GM12878 (cell line): ENCODE measurements at regions not wholly inside any gene's neighbourhood (a gene's known extent, or its start where the extent isn't known, plus 50 kb on each side); places are given as distances from the start of the nearest gene placed in this dataset.
A peak's percentile ranks its signal among the peaks of the same experiment; 100 is the strongest.

ENCODE experiments used
- ATAC-seq: fragments of 200-7000 bp; cut with Tn5 transposase; 3 replicates; pipeline ENCODE4 v1.9.1; 2020; ENCODE audit warnings: mild to moderate bottlenecking, moderate library complexity
- BruUV-seq: library from RNA; stranded (reverse); fragments of 400-500 nt; replicated peaks from 2 replicates; lab custom pipeline; 2021; lab: Mats Ljungman, UMichigan
- CTCF ChIA-PET: fragments of 300-600 bp; sonication (Branson Sonifier 250); formaldehyde crosslinking; extraction: SDS; loops from one replicate; lab custom pipeline; 2021; ENCODE audit warnings: inconsistent platforms; lab: Yijun Ruan, JAX
- POLR2A ChIA-PET: fragments of 350-600 bp; formaldehyde crosslinking; extraction: SDS; loops from one replicate; lab custom pipeline; 2021; ENCODE audit warnings: inconsistent platforms; lab: Charles Lee
- RAD21 ChIA-PET: fragments of 300-600 bp; sonication (Branson Sonifier 250); formaldehyde crosslinking; loops from one replicate; lab custom pipeline; 2023; ENCODE audit warnings: antibody characterized with exemption; ENCODE audit not compliant: unreplicated experiment; lab: Charles Lee
- SMC1A ChIA-PET: fragments of 300-600 bp; sonication (Branson Sonifier 250); formaldehyde crosslinking; loops from one replicate; lab custom pipeline; 2023; ENCODE audit not compliant: unreplicated experiment, uncharacterized antibody; lab: Charles Lee
- DNase-seq: peaks from one replicate; pipeline ENCODE4 v3.0.0-alpha.2; 2011; ENCODE audit warnings: low read depth, low spot score
- FAIRE-seq: peaks from 3 replicates; lab custom pipeline; 2011; peaks lifted over from hg19 to GRCh38; lab: Jason Lieb, UNC
- H2AFZ ChIP-seq: 2 replicates; pipeline ENCODE4 v1.6.0; 2011; ENCODE audit warnings: low read depth, low read length, control low read depth; ENCODE audit not compliant: control insufficient read depth
- H3K27ac ChIP-seq: 2 replicates; pipeline ENCODE4 v1.5.1; 2011; ENCODE audit warnings: control low read depth; ENCODE audit not compliant: control insufficient read depth, insufficient read depth
- H3K27me3 ChIP-seq, 2 experiments: replicated peaks in 1 of 2; 2 replicates each; pipeline versions ENCODE4 v1.6.0 to v1.6.1; 2011; ENCODE audit warnings: low read length in 1 of 2; ENCODE audit not compliant: control insufficient read depth in 2 of 2, insufficient read depth in 2 of 2
- H3K36me3 ChIP-seq, 2 experiments: 2 replicates each; pipeline ENCODE4 v1.5.1; 2011; ENCODE audit warnings: low read length in 1 of 2; ENCODE audit not compliant: control insufficient read depth in 2 of 2, insufficient read depth in 2 of 2
- H3K4me1 ChIP-seq: 2 replicates; pipeline ENCODE4 v1.6.1; 2011; ENCODE audit warnings: mild to moderate bottlenecking, low read length, moderate library complexity, mixed read lengths; ENCODE audit not compliant: control insufficient read depth, insufficient read depth
- H3K4me2 ChIP-seq: 2 replicates; pipeline ENCODE4 v1.6.0; 2011; ENCODE audit warnings: control low read depth; ENCODE audit not compliant: control insufficient read depth, insufficient read depth
- H3K4me3 ChIP-seq: fragments of 200-600 bp; sonication (generic); 2 replicates; pipeline ENCODE4 v1.5.1; 2016
- H3K79me2 ChIP-seq: 2 replicates; pipeline ENCODE4 v1.6.0; 2011; ENCODE audit warnings: low read length; ENCODE audit not compliant: control insufficient read depth, insufficient read depth
- H3K9ac ChIP-seq: 2 replicates; pipeline ENCODE4 v1.8.0; 2011; ENCODE audit warnings: low read length, control low read depth, mixed read lengths; ENCODE audit not compliant: control insufficient read depth, insufficient read depth
- H3K9me3 ChIP-seq: replicated peaks from 3 replicates; pipeline ENCODE4 v1.5.1; 2011; ENCODE audit warnings: mild to moderate bottlenecking, low read length; ENCODE audit not compliant: control insufficient read depth, insufficient read depth
- H4K20me1 ChIP-seq: 2 replicates; pipeline ENCODE4 v1.6.0; 2011; ENCODE audit not compliant: control insufficient read depth, insufficient read depth
- CEBPB ChIP-seq, 2 experiments: fragments of 150-350 bp in 1 of 2; IDR thresholded peaks; 2 replicates each; pipeline ENCODE4 v1.6.1; 2012 to 2014; ENCODE audit warnings: low read depth in 2 of 2, low read length in 2 of 2, borderline replicate concordance in 1 of 2, inconsistent platforms in 1 of 2
- HDAC2 ChIP-seq: fragments of 200-600 bp; sonication (generic); IDR thresholded peaks from 2 replicates; pipeline ENCODE4 v1.6.1; 2017
- IKZF1 ChIP-seq: fragments of 450-650 bp; conservative IDR thresholded peaks from 2 replicates; pipeline ENCODE4 v1.6.1; 2017; ENCODE audit warnings: antibody characterized with exemption, mild to moderate bottlenecking
- MXI1 ChIP-seq: fragments of 150-350 bp; IDR thresholded peaks from 2 replicates; pipeline ENCODE4 v1.6.1; 2011; ENCODE audit warnings: low read depth, mild to moderate bottlenecking, inconsistent platforms, low read length, improper control_type of control experiment
- NFIC ChIP-seq: IDR thresholded peaks from 2 replicates; pipeline ENCODE4 v1.6.1; 2012; ENCODE audit warnings: low read depth, mild to moderate bottlenecking, inconsistent platforms, low read length, moderate library complexity
- NR2F1 ChIP-seq: fragments of 450-650 bp; conservative IDR thresholded peaks from 2 replicates; pipeline ENCODE4 v1.6.1; 2017; ENCODE audit warnings: mild to moderate bottlenecking
- RBBP5 ChIP-seq: fragments of 200-600 bp; sonication (generic); conservative IDR thresholded peaks from 2 replicates; pipeline ENCODE4 v1.6.1; 2016
- SMC3 ChIP-seq: IDR thresholded peaks from 2 replicates; pipeline ENCODE4 v1.6.1; 2011; ENCODE audit warnings: low read length, improper control_type of control experiment, borderline replicate concordance
- SPI1 ChIP-seq: IDR thresholded peaks from 2 replicates; pipeline ENCODE4 v1.6.1; 2011; ENCODE audit warnings: low read depth, mild to moderate bottlenecking, low read length, moderate library complexity, borderline replicate concordance; ENCODE audit not compliant: insufficient read depth
- STAT1 ChIP-seq: fragments of 450-650 bp; conservative IDR thresholded peaks from 2 replicates; pipeline ENCODE4 v1.6.1; 2014; ENCODE audit warnings: antibody characterized with exemption, mild to moderate bottlenecking
- SUZ12 ChIP-seq: fragments of 200-600 bp; sonication (generic); IDR thresholded peaks from one replicate; pipeline ENCODE4 v1.6.1; 2018; ENCODE audit warnings: antibody characterized with exemption, mild to moderate bottlenecking; ENCODE audit not compliant: unreplicated experiment
- USF2 ChIP-seq: IDR thresholded peaks from 2 replicates; pipeline ENCODE4 v1.6.1; 2011; ENCODE audit warnings: low read depth, low read length, improper control_type of control experiment, borderline replicate concordance
- ZNF217 ChIP-seq: fragments of 450-650 bp; IDR thresholded peaks from 2 replicates; pipeline ENCODE4 v1.6.1; 2017; ENCODE audit warnings: antibody characterized with exemption, mild to moderate bottlenecking
- ZSCAN29 ChIP-seq: fragments of 450-650 bp; IDR thresholded peaks from 2 replicates; pipeline ENCODE4 v1.6.1; 2017; ENCODE audit warnings: mild to moderate bottlenecking, moderate library complexity
- WGBS: methylation state at CpG from one replicate; pipeline ENCODE4 v1.1.6; 2016; ENCODE audit warnings: low lambda C conversion rate; ENCODE audit not compliant: insufficient replicate concordance, insufficient coverage; ENCODE audit errors: missing lambda C conversion rate; 5-methylcytosine and 5-hydroxymethylcytosine counted together
- in situ Hi-C: fragments of 300-500 bp; cut with MboI; formaldehyde crosslinking; loops from 9 replicates; pipeline ENCODE4 v1.14.3; 2018; ENCODE audit warnings: mixed read lengths
- intact Hi-C: fragments of 100-400 bp; cut with micrococcal nuclease; formaldehyde crosslinking; loops from one replicate; pipeline ENCODE4 v1.14.2; 2022; ENCODE audit not compliant: unreplicated experiment

DNA sequence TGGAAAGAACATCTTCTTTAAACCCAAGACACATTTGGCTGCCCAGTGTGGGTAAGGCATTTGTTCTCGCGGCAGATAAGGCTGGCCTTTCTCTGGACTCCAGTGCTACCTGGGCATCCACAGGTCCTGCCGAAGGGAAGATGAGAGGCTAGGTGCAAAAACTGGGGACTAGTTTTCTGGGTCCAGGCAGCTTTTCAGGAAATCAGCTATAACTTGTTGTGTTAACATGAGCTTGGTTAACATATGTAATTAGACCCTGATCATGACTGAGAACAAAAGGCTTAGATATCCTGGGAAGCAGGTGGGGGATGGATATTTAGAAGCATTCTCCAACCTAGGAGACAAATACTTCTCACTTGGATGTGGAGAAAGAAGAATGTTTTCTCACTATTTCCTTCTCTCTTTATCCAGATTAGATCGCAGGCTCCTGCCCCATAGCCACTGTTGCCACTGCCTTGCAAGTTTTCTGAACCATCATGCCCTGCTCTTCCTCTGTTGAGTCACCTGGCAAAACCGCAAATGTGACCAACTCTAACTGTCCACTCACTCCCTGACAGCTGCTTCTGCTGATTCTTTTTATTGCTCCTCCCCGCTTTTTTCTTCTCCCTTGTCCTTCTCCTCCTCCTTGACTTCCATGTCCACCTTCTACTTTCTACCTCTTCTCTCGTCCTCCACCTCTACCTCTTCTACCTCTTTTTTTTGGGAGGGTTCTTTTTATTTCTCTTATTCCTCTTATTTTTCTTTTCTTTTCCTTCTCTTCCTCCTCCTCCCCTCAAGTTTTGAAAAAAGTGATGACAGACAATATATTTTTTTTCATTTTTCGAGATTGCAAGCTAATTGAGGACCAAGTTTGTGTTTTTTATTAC lies 258.1 kb downstream of the UTRN start:
- no peaks in the 10 kb centered on the region for H3K27me3 ChIP-seq
- H3K4me3 ChIP-seq: no peak overlapping the region
- H2AFZ ChIP-seq: no peak overlapping the region
- SMC1A ChIA-PET: interaction anchor here (1.0 kb wide), 1 partner anchor 329 kb away, joined by 3 read pairs; no protein-coding TSS in a partner anchor
- H3K27ac ChIP-seq: no peak overlapping the region
- no peaks in the 10 kb centered on the region for H4K20me1 ChIP-seq
- TF ChIP-seq SPI1 (no peak), HDAC2 (no peak), STAT1 (no peak), CEBPB (IDR thresholded peaks at IDR 0.05; ENCODE audit: borderline replicate concordance in 1 of 2, low read depth in 2 of 2, low read length in 2 of 2) (no peak)
- TF ChIP-seq, all 136 proteins: peak for 0
- Histone ChIP-seq H3K79me2 (no peaks in the 10 kb centered on the region), H3K9me3 (no peaks in the 10 kb centered on the region), H3K4me1 (no peaks in the 10 kb centered on the region), H3K36me3 (peaks cover 0 to 2% of the 10 kb centered on the region in 2 experiments; a peak in 1 of 4 replicates), H3K4me2 (no peak overlapping the region), H3K9ac (no peak overlapping the region)
- no peak for DNase-seq
- 92% methylated on average over 8 of the region's 8 CpGs for WGBS
- ChIA-PET RAD21 (no interaction called here), POLR2A (no interaction called here), CTCF (interaction anchor here (0.7 to 0.8 kb wide), 2 partner anchors 106 to 404 kb away, joined by 3 read pairs; no protein-coding TSS in a partner anchor)
- ATAC-seq: no peak
- intact Hi-C loops: no loop called here
- no TSS peak for BruUV-seq
- in situ Hi-C loops: no loop called here
- FAIRE-seq: no peak

DNA sequence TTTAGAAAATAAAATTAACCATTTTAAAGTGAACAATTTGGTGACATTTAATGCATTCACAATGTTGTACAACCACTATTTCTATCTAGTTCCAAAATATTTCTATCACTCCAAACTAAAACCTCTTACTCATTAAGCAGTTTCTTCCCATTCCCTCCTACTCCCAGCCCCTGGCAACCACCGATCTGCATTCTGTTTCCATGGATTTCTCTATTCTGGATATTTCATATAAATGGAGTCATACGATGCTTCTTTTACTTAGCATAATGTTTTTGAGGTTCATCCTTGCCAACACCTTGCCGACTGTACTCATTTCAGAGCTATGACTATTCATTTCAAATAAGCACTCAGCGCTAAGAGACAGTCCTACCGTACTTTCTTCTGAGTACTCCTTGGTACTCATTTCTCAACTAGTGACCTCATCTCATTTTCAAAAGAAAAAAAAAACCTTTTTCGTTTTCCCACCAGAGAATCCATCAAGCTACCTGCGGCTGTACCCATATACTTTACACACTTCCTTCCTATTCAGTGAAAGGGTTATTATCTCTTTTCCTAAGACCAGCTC lies 259.2 kb downstream of the UTRN start:
- no peak overlapping the region for H3K4me2 ChIP-seq
- SMC1A ChIA-PET: interaction anchor here (1.0 kb wide), 1 partner anchor 330 kb away, joined by 3 read pairs; no protein-coding TSS in a partner anchor
- H3K9ac ChIP-seq: no peak overlapping the region
- H3K9me3 ChIP-seq: no peaks in the 10 kb centered on the region
- RAD21 ChIA-PET: no interaction called here
- H3K4me1 ChIP-seq: no peaks in the 10 kb centered on the region
- peaks cover 0 to 2% of the 10 kb centered on the region in 2 experiments; a peak in 2 of 4 replicates for H3K36me3 ChIP-seq
- CTCF ChIA-PET: interaction anchor here (0.7 to 1.4 kb wide), 4 partner anchors 20 to 405 kb away, joined by 3 to 6 read pairs (median 4); no protein-coding TSS in a partner anchor
- no peak overlapping the region for H3K27ac ChIP-seq
- FAIRE-seq (no peak), DNase-seq (no peak), ATAC-seq (peak; percentile 71)
- H3K79me2 ChIP-seq: no peaks in the 10 kb centered on the region
- no peaks in the 10 kb centered on the region for H3K27me3 ChIP-seq
- intact Hi-C loops (no loop called here), in situ Hi-C loops (no loop called here)
- 35% methylated on average over 7 of the region's 7 CpGs for WGBS
- H3K4me3 ChIP-seq: no peak overlapping the region
- BruUV-seq: no TSS peak
- POLR2A ChIA-PET: no interaction called here
- H2AFZ ChIP-seq: no peak overlapping the region
- H4K20me1 ChIP-seq: no peaks in the 10 kb centered on the region
- TF ChIP-seq ZSCAN29: no peak
- TF ChIP-seq IKZF1: no peak
- TF ChIP-seq NFIC: 0 out of 2 replicates have a peak, but pooled peaks have one; percentile 17
- no peak for TF ChIP-seq USF2
- TF ChIP-seq NR2F1: no peak
- TF ChIP-seq SUZ12: no peak
- no peak for TF ChIP-seq ZNF217
- TF ChIP-seq SMC3: no peak
- no peak for TF ChIP-seq RBBP5
- TF ChIP-seq MXI1: no peak
